Cardiac fibroblast (primary cell): ENCODE measurements at regions not wholly inside any gene's neighbourhood (a gene's known extent, or its start where the extent isn't known, plus 50 kb on each side); places are given as distances from the start of the nearest gene placed in this dataset.

Experiments used
- DNase-seq, 2 donors: peaks; one replicate each; pipeline versions ENCODE4 v3.0.0 to v3.0.0-alpha.2; 2010; ENCODE audit warnings: low read depth in 2 of 2
- H3K4me3 ChIP-seq, 2 donors: replicated peaks in 1 of 2; 1 replicate in 1 of 2; 2 replicates in 1 of 2; pipeline ENCODE4 v1.5.1; 2011; ENCODE audit warnings: low read depth in 2 of 2, low read length in 2 of 2, mild to moderate bottlenecking in 2 of 2, moderate library complexity in 1 of 2
- TF ChIP-seq, protein P1 (sequence below): IDR thresholded peaks from one replicate; pipeline ENCODE4 v1.5.1; 2011; ENCODE audit warnings: low read depth, mild to moderate bottlenecking, low read length, inconsistent platforms

DNA sequence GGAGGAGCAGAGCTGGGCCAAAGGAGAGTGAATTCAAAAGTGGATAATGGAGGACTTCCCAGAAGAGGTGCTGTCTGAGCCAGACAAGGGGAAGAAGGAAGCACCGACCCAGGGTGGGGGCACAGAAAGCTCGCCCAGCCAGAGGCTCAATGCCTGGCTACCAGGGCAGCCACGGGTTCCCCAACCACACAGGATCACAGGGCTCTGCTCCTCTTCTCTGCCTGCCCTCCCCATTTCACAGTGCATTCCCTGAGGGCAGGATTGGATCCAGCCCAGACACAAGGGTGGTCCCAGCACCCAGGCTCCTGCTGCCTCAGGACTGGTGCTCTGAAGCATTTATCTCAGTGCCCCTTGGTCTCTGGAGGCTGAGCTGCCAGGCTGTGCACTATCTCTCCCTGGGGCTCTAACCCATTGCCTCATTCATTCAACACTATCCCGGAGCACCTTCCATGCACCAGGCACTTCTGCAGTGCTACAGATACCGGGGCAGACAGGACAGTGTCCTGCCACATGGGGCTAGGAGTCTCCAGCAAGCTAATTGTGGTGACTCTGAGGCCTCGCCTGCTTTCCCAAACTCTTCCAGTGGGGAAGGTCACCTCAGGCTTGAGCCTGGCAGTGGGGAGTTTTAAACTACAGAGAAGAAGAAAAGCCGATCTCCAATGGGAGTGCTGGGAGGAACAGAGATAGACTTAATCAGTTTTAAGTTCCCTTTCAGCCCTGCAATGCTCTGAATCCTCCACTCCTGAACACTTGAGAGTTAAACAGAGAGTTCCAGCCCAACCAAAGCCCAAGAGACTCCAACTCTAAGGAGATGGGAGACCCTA is 201.8 kb upstream of the ZMIZ1 start:
- DNase-seq = no peak
- H3K4me3 ChIP-seq = no peak overlapping the region
- TF ChIP-seq, protein P1, sequence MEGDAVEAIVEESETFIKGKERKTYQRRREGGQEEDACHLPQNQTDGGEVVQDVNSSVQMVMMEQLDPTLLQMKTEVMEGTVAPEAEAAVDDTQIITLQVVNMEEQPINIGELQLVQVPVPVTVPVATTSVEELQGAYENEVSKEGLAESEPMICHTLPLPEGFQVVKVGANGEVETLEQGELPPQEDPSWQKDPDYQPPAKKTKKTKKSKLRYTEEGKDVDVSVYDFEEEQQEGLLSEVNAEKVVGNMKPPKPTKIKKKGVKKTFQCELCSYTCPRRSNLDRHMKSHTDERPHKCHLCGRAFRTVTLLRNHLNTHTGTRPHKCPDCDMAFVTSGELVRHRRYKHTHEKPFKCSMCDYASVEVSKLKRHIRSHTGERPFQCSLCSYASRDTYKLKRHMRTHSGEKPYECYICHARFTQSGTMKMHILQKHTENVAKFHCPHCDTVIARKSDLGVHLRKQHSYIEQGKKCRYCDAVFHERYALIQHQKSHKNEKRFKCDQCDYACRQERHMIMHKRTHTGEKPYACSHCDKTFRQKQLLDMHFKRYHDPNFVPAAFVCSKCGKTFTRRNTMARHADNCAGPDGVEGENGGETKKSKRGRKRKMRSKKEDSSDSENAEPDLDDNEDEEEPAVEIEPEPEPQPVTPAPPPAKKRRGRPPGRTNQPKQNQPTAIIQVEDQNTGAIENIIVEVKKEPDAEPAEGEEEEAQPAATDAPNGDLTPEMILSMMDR = no peak

DNA sequence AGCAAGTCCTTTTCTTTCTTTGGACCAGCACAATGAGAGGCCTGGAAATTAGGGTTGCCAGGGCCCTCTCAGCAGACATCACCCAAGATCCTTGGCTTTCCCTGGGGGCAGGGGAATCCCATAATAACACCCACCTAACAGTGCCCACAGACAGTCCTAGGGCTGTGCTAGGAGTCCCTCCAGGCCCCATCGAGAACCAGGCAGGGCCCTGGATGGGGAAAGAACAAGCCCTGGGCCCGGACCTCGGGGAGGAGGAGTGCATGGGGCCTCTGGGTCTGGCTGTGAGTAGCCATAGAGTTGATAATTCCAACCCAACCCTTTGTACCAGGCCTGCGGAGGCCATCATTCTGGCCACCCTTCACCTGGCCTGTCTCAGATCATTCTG is 201.2 kb upstream of the ZMIZ1 start:
- DNase-seq = no peak
- TF ChIP-seq, protein P1 = no peak
- no peak overlapping the region for H3K4me3 ChIP-seq

DNA sequence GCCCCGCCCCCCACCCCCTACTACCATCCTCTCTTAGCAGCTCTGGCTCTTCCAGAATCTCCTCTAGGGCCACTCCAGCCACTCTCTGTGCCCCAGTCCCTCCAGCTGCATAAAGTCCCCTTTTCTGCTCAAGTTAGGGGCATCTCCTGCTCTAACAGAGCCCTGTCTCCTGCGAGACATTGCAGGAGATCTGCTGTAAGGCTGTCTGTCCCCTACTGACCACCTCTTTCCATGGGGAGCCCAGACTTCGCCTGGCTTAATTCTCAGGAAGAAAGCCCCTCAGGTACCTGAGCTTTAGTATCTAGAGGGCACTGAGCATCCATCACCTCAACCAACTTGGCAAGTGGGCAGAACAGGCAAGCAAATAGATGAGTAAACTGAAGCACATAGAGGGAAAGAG is 200.7 kb upstream of the ZMIZ1 start:
- TF ChIP-seq, protein P1 = no peak
- no peak for DNase-seq
- H3K4me3 ChIP-seq = no peak overlapping the region

DNA sequence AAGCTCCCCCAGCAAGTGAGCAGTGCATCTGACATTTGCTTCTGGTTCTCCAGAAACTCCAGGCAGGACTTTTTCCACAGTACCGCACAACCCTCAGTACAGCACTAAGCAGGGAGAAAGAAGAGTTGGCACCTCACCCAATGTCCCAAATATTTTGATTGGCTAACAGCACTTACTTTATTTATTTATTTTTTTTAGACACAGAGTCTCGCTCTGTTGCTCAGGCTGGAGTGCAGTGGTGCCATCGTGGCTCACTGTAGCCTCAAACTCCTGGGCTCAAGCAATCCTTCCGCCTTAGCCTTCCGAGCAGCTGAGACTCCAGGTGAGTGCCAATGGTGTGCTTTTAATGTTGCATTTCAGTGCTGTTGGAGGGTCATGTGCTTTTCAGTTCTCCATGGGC is 200.3 kb upstream of the ZMIZ1 start:
- no peak for DNase-seq
- no peak overlapping the region for H3K4me3 ChIP-seq
- TF ChIP-seq, protein P1 = no peak

DNA sequence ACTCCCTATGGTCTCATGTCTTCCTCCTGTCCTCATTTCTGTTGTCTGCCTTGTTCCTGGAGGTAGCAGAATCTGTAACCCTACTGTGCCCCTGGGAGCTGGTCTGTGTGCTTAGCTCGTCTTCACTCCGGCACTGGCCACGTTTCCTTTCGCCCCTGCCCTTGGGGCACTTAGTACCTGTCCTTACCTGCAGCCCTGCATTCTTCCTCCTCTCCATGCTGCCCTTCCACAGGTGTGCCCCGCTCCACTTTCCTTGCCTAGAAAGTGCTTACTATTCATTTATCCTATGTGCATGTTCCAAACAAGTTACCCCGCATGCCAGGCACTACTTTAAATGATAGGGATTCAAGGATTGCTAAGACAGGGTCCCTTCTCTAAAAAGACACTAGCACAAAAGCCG is 199.9 kb upstream of the ZMIZ1 start:
- H3K4me3 ChIP-seq = no peak overlapping the region
- TF ChIP-seq, protein P1 = no peak
- no peak for DNase-seq

DNA sequence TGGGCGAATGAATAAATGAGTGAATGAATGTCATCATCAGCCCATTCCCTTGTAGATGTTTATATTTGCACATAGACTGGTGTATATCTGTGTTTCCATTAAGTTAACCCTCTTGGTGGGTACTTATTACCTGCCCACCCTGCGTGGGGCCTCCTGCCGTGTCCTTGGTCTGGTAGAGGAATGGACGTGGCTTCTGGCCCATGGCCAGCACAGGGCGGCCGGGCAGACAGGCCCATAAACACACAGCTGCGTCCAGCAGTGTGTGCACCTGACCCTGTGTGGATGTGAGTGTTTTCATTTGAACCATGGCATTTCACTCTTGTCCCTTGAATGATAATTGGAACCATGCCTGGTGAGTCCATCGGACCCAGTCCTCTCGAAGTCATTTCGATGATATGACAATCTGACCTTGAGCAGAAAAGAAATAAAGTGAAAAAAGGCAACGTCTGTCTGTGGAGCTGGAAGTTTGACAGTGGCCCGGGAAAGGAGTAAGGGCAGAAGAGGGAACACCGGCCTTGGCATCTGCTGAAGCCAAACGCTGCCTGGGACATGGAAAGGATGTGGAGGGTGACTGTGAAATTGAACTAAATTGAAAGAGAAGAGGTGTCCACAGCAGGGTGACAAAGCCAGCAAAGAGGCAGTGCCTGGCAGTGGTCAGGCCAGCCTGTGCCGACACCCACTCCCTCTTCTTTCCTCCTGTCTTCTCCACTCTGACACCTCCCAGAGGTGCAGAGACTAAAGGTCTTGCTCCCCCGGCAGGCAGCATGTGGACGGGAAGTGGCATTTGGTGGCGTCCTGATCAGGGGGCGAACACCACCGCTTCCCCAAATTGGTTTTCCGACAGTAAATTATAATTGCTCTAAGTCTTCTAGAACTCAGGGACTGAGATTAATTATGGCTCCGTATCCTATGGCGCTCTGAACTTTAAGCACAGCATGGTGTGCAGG is 199.0 kb upstream of the ZMIZ1 start:
- H3K4me3 ChIP-seq = no peak overlapping the region
- TF ChIP-seq, protein P1 = no peak
- no peak for DNase-seq
